Esophagus muscularis mucosa (tissue), 4 donors: ENCODE measurements at regions not wholly inside any gene's neighbourhood (a gene's known extent, or its start where the extent isn't known, plus 50 kb on each side); places are given as distances from the start of the nearest gene placed in this dataset.
"Not testable (repeated sequence)": the region's sequence is repeated elsewhere in the genome, so short reads cannot be mapped to it uniquely, and the experiment has no call there.

Experiments
- DNase-seq: peaks from one replicate; pipeline ENCODE4 v3.0.0-alpha.2; 2017; ENCODE audit errors: extremely low spot score
- H3K27ac ChIP-seq, 4 donors: fragments of 200-600 bp; sonication (generic); replicated peaks in 1 of 4; 1 replicate in 3 of 4; 2 replicates in 1 of 4; pipeline ENCODE4 v1.5.1; 2016 to 2019; ENCODE audit warnings: mild to moderate bottlenecking in 1 of 4
- H3K27me3 ChIP-seq, 4 donors: fragments of 200-600 bp; sonication (generic); one replicate each; pipeline versions ENCODE4 v1.5.1 to v1.6.0; 2016 to 2019
- H3K36me3 ChIP-seq, 4 donors: fragments of 200-600 bp; sonication (generic); one replicate each; pipeline ENCODE4 v1.5.1; 2016 to 2019
- H3K4me1 ChIP-seq, 4 donors: fragments of 200-600 bp; sonication (generic); one replicate each; pipeline ENCODE4 v1.5.1; 2016 to 2019
- H3K4me3 ChIP-seq, 4 donors: fragments of 200-600 bp; sonication (generic); 1 replicate in 2 of 4; 2 replicates in 2 of 4; pipeline ENCODE4 v1.5.1; 2016 to 2019; ENCODE audit warnings: mild to moderate bottlenecking in 4 of 4, moderate library complexity in 1 of 4
- H3K9me3 ChIP-seq, 4 donors: fragments of 200-600 bp; sonication (generic); 1 replicate in 3 of 4; 2 replicates in 1 of 4; pipeline ENCODE4 v1.5.1; 2016 to 2019
- EP300 ChIP-seq: sonication (generic); formaldehyde crosslinking; IDR thresholded peaks from one replicate; pipeline ENCODE4 v1.6.1; 2017; ENCODE audit warnings: antibody characterized with exemption
- POLR2A ChIP-seq: fragments of 450-650 bp; IDR thresholded peaks from one replicate; pipeline ENCODE4 v1.6.1; 2017; ENCODE audit warnings: antibody characterized with exemption, moderate library complexity, mild to moderate bottlenecking, low read depth
- POLR2AphosphoS5 ChIP-seq, 2 donors: sonication (generic); formaldehyde crosslinking; IDR thresholded peaks; one replicate each; pipeline ENCODE4 v1.6.1; 2017; ENCODE audit warnings: antibody characterized with exemption in 2 of 2
- WGBS: methylation state at CpG from one replicate; pipeline ENCODE4 v1.1.5; 2018; 5-methylcytosine and 5-hydroxymethylcytosine counted together
- intact Hi-C: fragments of 100-400 bp; cut with DNase I; formaldehyde crosslinking; loops from one replicate; pipeline ENCODE4 v1.15.1; 2023
- TF ChIP-seq, protein P1 (sequence below), 3 experiments: fragments of 200-600 bp in 2 of 3; fragments of 450-650 bp in 1 of 3; sonication (generic) in 2 of 3; IDR thresholded peaks; one replicate each; pipeline ENCODE4 v1.5.1; 2017 to 2019; ENCODE audit warnings: antibody characterized with exemption in 3 of 3, mild to moderate bottlenecking in 2 of 3, moderate library complexity in 1 of 3

GRCh38 chr5:156219483-156220005, 107.4 kb upstream of the SGCD start:
- Histone ChIP-seq H3K27me3 (no peaks in the 10 kb centered on the region), H3K36me3 (no peaks in the 10 kb centered on the region), H3K27ac (no peak overlapping the region), H3K4me1 (no peaks in the 10 kb centered on the region), H3K4me3 (no peak overlapping the region), H3K9me3 (peaks cover 0 to 4% (median 0%) of the 10 kb centered on the region in 4 donors)
- DNase-seq, result no peak
- intact Hi-C loops, result no loop called here
- WGBS, result 75% methylated on average over 3 of the region's 3 CpGs
- no peak for TF ChIP-seq POLR2A
- TF ChIP-seq, protein P1, sequence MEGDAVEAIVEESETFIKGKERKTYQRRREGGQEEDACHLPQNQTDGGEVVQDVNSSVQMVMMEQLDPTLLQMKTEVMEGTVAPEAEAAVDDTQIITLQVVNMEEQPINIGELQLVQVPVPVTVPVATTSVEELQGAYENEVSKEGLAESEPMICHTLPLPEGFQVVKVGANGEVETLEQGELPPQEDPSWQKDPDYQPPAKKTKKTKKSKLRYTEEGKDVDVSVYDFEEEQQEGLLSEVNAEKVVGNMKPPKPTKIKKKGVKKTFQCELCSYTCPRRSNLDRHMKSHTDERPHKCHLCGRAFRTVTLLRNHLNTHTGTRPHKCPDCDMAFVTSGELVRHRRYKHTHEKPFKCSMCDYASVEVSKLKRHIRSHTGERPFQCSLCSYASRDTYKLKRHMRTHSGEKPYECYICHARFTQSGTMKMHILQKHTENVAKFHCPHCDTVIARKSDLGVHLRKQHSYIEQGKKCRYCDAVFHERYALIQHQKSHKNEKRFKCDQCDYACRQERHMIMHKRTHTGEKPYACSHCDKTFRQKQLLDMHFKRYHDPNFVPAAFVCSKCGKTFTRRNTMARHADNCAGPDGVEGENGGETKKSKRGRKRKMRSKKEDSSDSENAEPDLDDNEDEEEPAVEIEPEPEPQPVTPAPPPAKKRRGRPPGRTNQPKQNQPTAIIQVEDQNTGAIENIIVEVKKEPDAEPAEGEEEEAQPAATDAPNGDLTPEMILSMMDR (IDR thresholded peaks at IDR 0.05), result no peak
- TF ChIP-seq POLR2AphosphoS5 (IDR thresholded peaks at IDR 0.05), result no peak
- TF ChIP-seq EP300, result no peak

DNA sequence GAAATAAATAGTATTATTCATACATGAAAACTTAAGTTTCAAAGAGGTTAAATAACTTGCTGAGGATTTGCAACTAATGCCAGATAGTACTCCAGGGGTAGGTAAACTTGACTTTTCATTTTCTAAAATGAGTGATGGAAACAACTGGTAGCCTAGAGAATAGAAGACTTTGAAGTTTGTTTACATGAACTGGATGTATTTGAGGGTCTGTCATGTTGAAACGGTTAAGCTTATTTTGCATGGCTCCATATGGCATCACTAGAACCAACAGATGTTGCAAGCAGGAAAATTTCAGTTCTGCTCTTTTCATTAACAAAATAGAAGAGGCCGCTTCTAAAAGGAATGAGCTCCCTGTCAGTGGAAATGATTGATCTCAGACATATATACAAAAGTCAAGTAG, 105.1 kb upstream of the SGCD start:
- intact Hi-C loops, result no loop called here
- Histone ChIP-seq H3K9me3 (no peaks in the 10 kb centered on the region), H3K4me3 (no peak overlapping the region), H3K36me3 (no peaks in the 10 kb centered on the region), H3K27me3 (no peaks in the 10 kb centered on the region), H3K27ac (no peak overlapping the region), H3K4me1 (peaks cover 0 to 3% (median 0%) of the 10 kb centered on the region in 4 donors)
- TF ChIP-seq, protein P1 (IDR thresholded peaks at IDR 0.05), result no peak
- TF ChIP-seq EP300 (no peak), POLR2AphosphoS5 (IDR thresholded peaks at IDR 0.05) (no peak), POLR2A (no peak)
- DNase-seq, result no peak
- 50% methylated on average over 2 of the region's 2 CpGs for WGBS

DNA sequence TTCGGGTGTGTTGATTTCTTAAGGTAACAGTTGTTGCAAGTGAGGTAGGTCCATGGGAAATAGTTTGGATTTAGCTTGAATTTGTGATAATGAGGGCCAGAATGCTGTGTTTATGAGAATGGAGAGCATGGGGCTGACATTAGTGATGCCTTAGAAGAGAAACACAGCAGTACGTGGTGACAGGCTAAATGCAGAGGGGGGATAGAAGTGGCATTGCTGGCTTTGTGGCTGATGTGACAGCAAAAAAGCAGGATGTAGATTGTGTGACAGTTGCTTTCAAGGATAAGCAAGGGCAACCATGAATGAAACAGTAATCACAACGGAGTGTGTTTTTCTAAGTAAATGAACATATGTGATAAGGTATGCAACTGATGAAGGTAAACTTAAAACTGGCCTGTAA, 103.4 kb upstream of the SGCD start:
- TF ChIP-seq, protein P1 (IDR thresholded peaks at IDR 0.05), result no peak
- no peak for TF ChIP-seq POLR2AphosphoS5 (IDR thresholded peaks at IDR 0.05)
- no peak for DNase-seq
- 74% methylated on average over 3 of the region's 3 CpGs for WGBS
- no peak overlapping the region for H3K27ac ChIP-seq
- no peaks in the 10 kb centered on the region for H3K9me3 ChIP-seq
- peaks cover 0 to 3% (median 0%) of the 10 kb centered on the region in 4 donors for H3K4me1 ChIP-seq
- no peaks in the 10 kb centered on the region for H3K27me3 ChIP-seq
- H3K36me3 ChIP-seq, result no peaks in the 10 kb centered on the region
- intact Hi-C loops, result no loop called here
- no peak overlapping the region for H3K4me3 ChIP-seq

GRCh38 chr5:156226485-156226884, 100.5 kb upstream of the SGCD start:
- H3K4me1 ChIP-seq, H3K9me3 ChIP-seq, H3K36me3 ChIP-seq, H3K27ac ChIP-seq, H3K27me3 ChIP-seq, H3K4me3 ChIP-seq, intact Hi-C loops, DNase-seq: not testable (repeated sequence)
- WGBS, result 83% methylated on average over 1 of the region's 1 CpG

- Histone ChIP-seq H3K4me1 (peaks cover 0 to 3% (median 0%) of the 10 kb centered on the region in 4 donors), H3K27me3 (no peaks in the 10 kb centered on the region), H3K27ac (no peak overlapping the region), H3K36me3 (no peaks in the 10 kb centered on the region), H3K4me3 (no peak overlapping the region), H3K9me3 (no peaks in the 10 kb centered on the region)
- TF ChIP-seq POLR2A (no peak), EP300 (no peak), POLR2AphosphoS5 (IDR thresholded peaks at IDR 0.05) (no peak)
- TF ChIP-seq, protein P1 (IDR thresholded peaks at IDR 0.05), result no peak
- WGBS, result 84% methylated on average over 4 of the region's 4 CpGs
- DNase-seq, result no peak
- intact Hi-C loops, result no loop called here
Measured at GRCh38 chr5:156230887-156231286, 96.1 kb upstream of the SGCD start.
